Right lobe of liver (tissue), 6 donors: ENCODE measurements at regions not wholly inside any gene's neighbourhood (a gene's known extent, or its start where the extent isn't known, plus 50 kb on each side); places are given as distances from the start of the nearest gene placed in this dataset.

Experiments
- ATAC-seq, 4 donors: fragments of 200-7000 bp; cut with Tn5 transposase; one replicate each; pipeline ENCODE4 v1.9.1; 2020; ENCODE audit warnings: mild to moderate bottlenecking in 4 of 4, moderate library complexity in 4 of 4
- DNase-seq, 3 donors: peaks; one replicate each; pipeline ENCODE4 v3.0.0-alpha.2; 2020
- H3K27ac ChIP-seq, 3 donors: fragments of 200-600 bp; one replicate each; pipeline ENCODE4 v1.8.0; 2022
- H3K27me3 ChIP-seq, 2 donors: fragments of 200-600 bp; one replicate each; pipeline ENCODE4 v1.8.0; 2022
- H3K36me3 ChIP-seq, 4 donors: fragments of 200-600 bp; sonication (generic) in 1 of 4; one replicate each; pipeline versions ENCODE4 v1.5.1 to v1.8.0; 2017 to 2022; ENCODE audit warnings: control low read depth in 1 of 4
- H3K4me1 ChIP-seq, 4 donors: fragments of 200-600 bp; sonication (generic) in 1 of 4; one replicate each; pipeline versions ENCODE4 v1.5.1 to v1.8.0; 2017 to 2022; ENCODE audit warnings: control low read depth in 1 of 4
- H3K4me3 ChIP-seq, 3 donors: fragments of 200-600 bp; one replicate each; pipeline ENCODE4 v1.8.0; 2022
- H3K9me3 ChIP-seq, 4 donors: fragments of 200-600 bp; sonication (generic) in 1 of 4; one replicate each; pipeline versions ENCODE4 v1.5.1 to v1.8.0; 2017 to 2022; ENCODE audit warnings: control low read depth in 1 of 4
- CTCF ChIP-seq, 4 donors: fragments of 200-600 bp in 3 of 4; fragments of 450-650 bp in 1 of 4; IDR thresholded peaks; one replicate each; pipeline versions ENCODE4 v1.5.1 to v1.8.0; 2016 to 2022; ENCODE audit warnings: antibody characterized with exemption in 4 of 4, mild to moderate bottlenecking in 2 of 4
- POLR2A ChIP-seq: fragments of 450-650 bp; IDR thresholded peaks from one replicate; pipeline ENCODE4 v1.6.1; 2017; ENCODE audit warnings: antibody characterized with exemption, mild to moderate bottlenecking
- WGBS: methylation state at CpG from one replicate; pipeline ENCODE4 v1.1.6; 2018; ENCODE audit warnings: low coverage, low lambda C conversion rate; ENCODE audit not compliant: insufficient coverage; ENCODE audit errors: missing lambda C conversion rate; 5-methylcytosine and 5-hydroxymethylcytosine counted together
- intact Hi-C, 2 donors: fragments of 100-400 bp; cut with DNase I; formaldehyde crosslinking; loops; one replicate each; pipeline versions ENCODE4 v1.11.2 to v1.14.1; 2022
- small RNA-seq, 2 experiments: library from RNA; depleted of rRNA; stranded (forward); fragments of <200 nt; gene quantifications; one replicate each; pipeline ENCODE3, GENCODE V24; 2016
- donor health status: DM: no; HTN: yes; CAD: no.
- donor health status: DM: no; HTN: no; CAD: no.
- donor health status: DM: no; HTN: no; CAD: no.
- donor health status: DM: no; HTN: yes; CAD: no.
- donor health status: DM: no; HTN: yes; CAD: no.

DNA sequence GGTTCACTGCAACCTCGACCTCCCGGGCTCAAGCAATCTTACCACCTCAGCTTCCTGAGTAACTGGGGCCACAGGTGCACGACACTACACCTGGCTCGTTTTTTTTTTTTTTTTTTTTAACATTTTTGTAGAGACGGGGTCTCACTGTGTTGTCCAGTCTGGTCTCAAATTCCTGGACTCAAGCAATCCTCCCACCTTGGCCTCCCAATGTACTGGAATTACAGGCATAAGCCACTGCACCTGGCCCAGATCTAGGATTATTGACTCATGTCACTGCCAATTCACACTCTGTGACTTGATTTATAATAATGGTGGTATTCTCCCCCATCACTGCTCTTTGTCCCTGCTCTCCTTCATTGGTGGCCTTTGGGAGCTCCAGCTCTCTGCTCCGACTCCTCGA, 145.1 kb downstream of the PTPRU start:
- no peak overlapping the region for H3K27ac ChIP-seq
- no peak for DNase-seq
- no peaks in the 10 kb centered on the region for H3K4me1 ChIP-seq
- 63% methylated on average over 7 of the region's 7 CpGs for WGBS
- intact Hi-C loops = no loop called here
- no peak overlapping the region for H3K4me3 ChIP-seq
- TF ChIP-seq CTCF (IDR thresholded peaks at IDR 0.05) (no peak), POLR2A (no peak)
- no peaks in the 10 kb centered on the region for H3K27me3 ChIP-seq
- no peak for ATAC-seq
- no peaks in the 10 kb centered on the region for H3K36me3 ChIP-seq
- H3K9me3 ChIP-seq = peaks cover 0 to 11% (median 4%) of the 10 kb centered on the region in 4 donors

GRCh38 chr1:29380532-29380931, 144.2 kb downstream of the PTPRU start:
- Histone ChIP-seq H3K27ac (no peak overlapping the region), H3K4me1 (no peaks in the 10 kb centered on the region), H3K36me3 (no peaks in the 10 kb centered on the region), H3K27me3 (no peaks in the 10 kb centered on the region), H3K4me3 (no peak overlapping the region), H3K9me3 (peaks cover 0 to 11% (median 4%) of the 10 kb centered on the region in 4 donors)
- no peak for ATAC-seq
- no peak for DNase-seq
- 67% methylated on average over 1 of the region's 1 CpG for WGBS
- TF ChIP-seq CTCF (IDR thresholded peaks at IDR 0.05) = no peak
- TF ChIP-seq POLR2A = no peak
- intact Hi-C loops = no loop called here

DNA sequence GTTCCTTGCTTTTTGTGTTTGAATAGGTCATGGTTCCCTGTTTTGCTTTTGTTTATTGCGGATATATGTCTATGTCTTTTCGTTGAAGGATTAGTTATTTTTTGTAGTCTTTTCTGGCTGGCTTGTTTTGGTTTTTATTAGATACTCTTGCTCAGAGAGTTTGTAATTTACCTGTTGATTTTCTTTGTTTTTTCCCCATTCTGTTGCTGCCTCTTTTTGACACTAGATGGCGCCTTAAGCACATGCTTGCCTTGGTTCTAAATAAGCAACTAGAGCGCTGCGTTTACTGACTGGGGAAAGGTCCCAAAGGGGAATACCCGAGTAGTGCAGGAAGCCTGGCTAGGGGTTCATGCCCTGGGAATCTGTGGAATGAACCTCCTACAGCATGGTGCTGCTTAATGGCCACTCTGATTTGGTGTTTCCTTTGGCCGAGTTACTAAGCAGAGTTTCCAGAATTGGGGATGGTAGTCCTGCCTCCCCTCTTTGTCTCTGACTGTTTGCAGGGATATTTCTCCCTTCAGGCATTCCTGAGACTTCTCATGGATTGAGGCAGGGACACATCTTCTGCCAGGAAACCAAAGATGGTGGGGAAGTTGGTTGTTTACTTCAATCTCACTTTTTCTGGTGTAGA, 143.2 kb downstream of the PTPRU start:
- 21% methylated on average over 7 of the region's 7 CpGs for WGBS
- no peak for DNase-seq
- Histone ChIP-seq H3K9me3 (peaks cover 0 to 11% (median 4%) of the 10 kb centered on the region in 4 donors), H3K27ac (no peak overlapping the region), H3K4me3 (no peak overlapping the region), H3K4me1 (no peaks in the 10 kb centered on the region), H3K36me3 (no peaks in the 10 kb centered on the region), H3K27me3 (no peaks in the 10 kb centered on the region)
- TF ChIP-seq CTCF (IDR thresholded peaks at IDR 0.05) = peak; percentile 40 to 55 (median 48)
- TF ChIP-seq POLR2A = no peak
- intact Hi-C loops = no loop called here
- no peak for ATAC-seq

Small RNAs in the stretch of these regions (small RNA-seq; reads per million reads assigned to genes)
- 0 reads per million in 2 experiments for gene AL021921.1
